ENCODE measurements at regions not wholly inside any gene's neighbourhood (a gene's known extent, or its start where the extent isn't known, plus 50 kb on each side); places are given as distances from the start of the nearest gene placed in this dataset.

DNA sequence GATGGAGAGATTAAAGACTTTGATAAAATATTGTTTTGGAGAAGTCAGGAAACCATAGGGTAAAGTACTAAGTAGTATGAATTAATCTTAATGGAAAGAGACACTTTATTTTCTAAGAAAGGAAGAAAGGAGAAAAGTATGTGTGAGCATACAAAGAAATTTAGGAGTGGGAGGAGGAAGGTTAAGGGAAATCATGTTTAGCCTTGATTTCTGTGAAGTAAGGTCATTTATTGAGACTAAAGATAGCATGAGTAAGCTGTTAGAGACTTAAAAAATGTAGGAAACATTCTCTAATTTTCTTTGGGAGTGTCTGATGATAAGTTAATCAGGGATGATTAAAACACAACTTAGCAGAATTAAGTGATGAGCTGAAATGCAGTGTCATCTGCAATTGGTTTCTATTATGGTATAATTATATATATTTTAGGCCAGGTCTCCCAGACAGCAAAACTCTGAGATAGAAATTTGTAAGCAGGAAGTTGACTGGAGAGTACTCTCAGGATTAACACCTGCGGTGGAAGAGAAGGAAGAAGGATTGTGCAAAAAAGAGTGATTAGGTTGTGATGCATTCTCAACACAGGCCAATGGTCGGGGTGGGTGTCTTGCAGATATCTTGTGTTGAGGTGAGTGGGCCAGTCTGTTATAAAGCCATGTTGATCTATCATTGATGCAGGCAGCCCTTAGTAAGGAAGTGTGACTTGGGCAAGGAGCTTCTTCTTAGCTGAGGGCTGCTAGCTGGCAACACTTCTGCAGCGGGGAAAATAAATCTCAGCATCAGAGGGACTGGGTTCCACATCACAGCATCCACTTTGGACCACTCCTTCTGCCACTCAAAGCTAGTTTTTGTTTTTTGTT lies 256.2 kb downstream of the AEBP2 start:
- no peaks in the 10 kb centered on the region for H3K4me1 ChIP-seq (ENCODE audit: insufficient read depth, low read length)
- H3K4me3 Mint-ChIP-seq, result no peak overlapping the region
- ChIA-PET CTCF (no interaction called here), POLR2A (interaction anchor here (0.6 kb wide), 1 partner anchor 27 kb away, joined by 3 read pairs; no protein-coding TSS in a partner anchor)
- no peak for DNase-seq
- no peak overlapping the region for H3K27ac ChIP-seq (ENCODE audit: low read depth in 1 of 2, low read length in 2 of 2)
- intact Hi-C loops (cut with DNase I, micrococcal nuclease), result no loop called here
- H3K4me1 Mint-ChIP-seq (ENCODE audit: low read depth), result no peaks in the 10 kb centered on the region
- no peaks in the 10 kb centered on the region for H3K36me3 ChIP-seq (ENCODE audit: insufficient read depth, low read length)
- no peaks in the 10 kb centered on the region for H3K27me3 ChIP-seq (ENCODE audit: control insufficient read depth in 1 of 2, insufficient read depth in 2 of 2, low read length in 2 of 2)
- TF ChIP-seq, protein P1, sequence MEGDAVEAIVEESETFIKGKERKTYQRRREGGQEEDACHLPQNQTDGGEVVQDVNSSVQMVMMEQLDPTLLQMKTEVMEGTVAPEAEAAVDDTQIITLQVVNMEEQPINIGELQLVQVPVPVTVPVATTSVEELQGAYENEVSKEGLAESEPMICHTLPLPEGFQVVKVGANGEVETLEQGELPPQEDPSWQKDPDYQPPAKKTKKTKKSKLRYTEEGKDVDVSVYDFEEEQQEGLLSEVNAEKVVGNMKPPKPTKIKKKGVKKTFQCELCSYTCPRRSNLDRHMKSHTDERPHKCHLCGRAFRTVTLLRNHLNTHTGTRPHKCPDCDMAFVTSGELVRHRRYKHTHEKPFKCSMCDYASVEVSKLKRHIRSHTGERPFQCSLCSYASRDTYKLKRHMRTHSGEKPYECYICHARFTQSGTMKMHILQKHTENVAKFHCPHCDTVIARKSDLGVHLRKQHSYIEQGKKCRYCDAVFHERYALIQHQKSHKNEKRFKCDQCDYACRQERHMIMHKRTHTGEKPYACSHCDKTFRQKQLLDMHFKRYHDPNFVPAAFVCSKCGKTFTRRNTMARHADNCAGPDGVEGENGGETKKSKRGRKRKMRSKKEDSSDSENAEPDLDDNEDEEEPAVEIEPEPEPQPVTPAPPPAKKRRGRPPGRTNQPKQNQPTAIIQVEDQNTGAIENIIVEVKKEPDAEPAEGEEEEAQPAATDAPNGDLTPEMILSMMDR (IDR thresholded peaks at IDR 0.05), result no peak
- no peak overlapping the region for H3K27ac Mint-ChIP-seq
- peaks cover 0 to under 1% of the 10 kb centered on the region in 2 experiments for H3K9me3 ChIP-seq (ENCODE audit: control insufficient read depth in 1 of 2, insufficient read depth in 1 of 2, low read length in 2 of 2)
- no peaks in the 10 kb centered on the region for H3K27me3 Mint-ChIP-seq
- H3K9me3 Mint-ChIP-seq, result no peaks in the 10 kb centered on the region
- no peak for ATAC-seq (ENCODE audit: poor library complexity)
- no peak overlapping the region for H3K4me3 ChIP-seq (ENCODE audit: low read length)
- H3K36me3 Mint-ChIP-seq (ENCODE audit: low read depth), result no peaks in the 10 kb centered on the region

DNA sequence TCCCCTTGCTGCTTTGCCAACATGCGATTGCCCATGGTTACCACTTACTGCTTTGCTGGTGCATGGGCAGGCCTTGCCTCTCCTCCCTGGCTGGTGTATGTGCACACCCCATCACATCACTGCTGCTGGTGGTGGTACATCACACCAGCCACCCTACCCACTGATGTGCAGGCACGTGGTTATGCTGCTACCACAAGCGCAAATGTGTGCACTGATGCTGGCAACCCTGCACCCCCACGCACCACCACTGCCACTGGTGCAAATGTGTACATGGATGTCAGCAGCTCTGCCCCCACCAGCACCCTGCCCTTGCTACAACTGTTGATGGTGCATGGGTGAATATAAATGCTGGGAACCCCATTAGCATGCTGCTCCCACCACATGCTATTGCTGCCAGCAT lies 261.7 kb downstream of the AEBP2 start:
- TF ChIP-seq, protein P1 (IDR thresholded peaks at IDR 0.05), result no peak
- DNase-seq (no peak), ATAC-seq (ENCODE audit: poor library complexity) (no peak)
- H3K27ac Mint-ChIP-seq, result no peak overlapping the region
- ChIA-PET POLR2A (no interaction called here), CTCF (no interaction called here)
- no peaks in the 10 kb centered on the region for H3K36me3 ChIP-seq (ENCODE audit: insufficient read depth, low read length)
- no peak overlapping the region for H3K27ac ChIP-seq (ENCODE audit: low read depth in 1 of 2, low read length in 2 of 2)
- no peaks in the 10 kb centered on the region for H3K4me1 Mint-ChIP-seq (ENCODE audit: low read depth)
- H3K4me3 ChIP-seq (ENCODE audit: low read length), result no peak overlapping the region
- H3K4me3 Mint-ChIP-seq, result no peak overlapping the region
- no peaks in the 10 kb centered on the region for H3K4me1 ChIP-seq (ENCODE audit: insufficient read depth, low read length)
- no peaks in the 10 kb centered on the region for H3K27me3 Mint-ChIP-seq
- H3K9me3 ChIP-seq (ENCODE audit: control insufficient read depth in 1 of 2, insufficient read depth in 1 of 2, low read length in 2 of 2), result peaks cover 9 to 12% of the 10 kb centered on the region in 2 experiments
- H3K36me3 Mint-ChIP-seq (ENCODE audit: low read depth), result peaks cover 5% of the 10 kb centered on the region
- no peaks in the 10 kb centered on the region for H3K27me3 ChIP-seq (ENCODE audit: control insufficient read depth in 1 of 2, insufficient read depth in 2 of 2, low read length in 2 of 2)
- peaks cover 19% of the 10 kb centered on the region for H3K9me3 Mint-ChIP-seq
- intact Hi-C loops (cut with DNase I, micrococcal nuclease), result no loop called here

DNA sequence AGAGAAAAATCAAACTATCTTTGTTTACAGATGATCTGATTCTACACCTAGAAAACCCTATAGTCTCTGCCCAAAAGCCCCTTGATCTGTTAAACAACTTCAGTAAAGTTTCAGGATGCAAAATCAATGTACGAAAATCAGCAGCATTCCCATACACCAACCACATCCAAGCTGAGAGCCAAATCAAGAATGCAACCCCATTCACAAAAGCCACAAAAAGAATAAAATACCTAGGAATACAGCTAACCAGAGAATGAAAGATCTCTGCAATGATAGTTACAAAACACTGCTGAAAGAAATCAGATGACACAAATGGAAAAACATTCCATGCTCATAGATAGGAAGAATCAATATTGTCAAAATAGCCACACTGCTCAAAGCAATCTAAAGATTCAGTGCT lies 265.7 kb downstream of the AEBP2 start:
- Histone ChIP-seq H3K27me3 (ENCODE audit: control insufficient read depth in 1 of 2, insufficient read depth in 2 of 2, low read length in 2 of 2) (no peaks in the 10 kb centered on the region), H3K4me1 (ENCODE audit: insufficient read depth, low read length) (no peaks in the 10 kb centered on the region), H3K36me3 (ENCODE audit: insufficient read depth, low read length) (no peaks in the 10 kb centered on the region), H3K27ac (ENCODE audit: low read depth in 1 of 2, low read length in 2 of 2) (no peak overlapping the region), H3K9me3 (ENCODE audit: control insufficient read depth in 1 of 2, insufficient read depth in 1 of 2, low read length in 2 of 2) (peaks cover 14 to 29% of the 10 kb centered on the region in 2 experiments), H3K4me3 (ENCODE audit: low read length) (no peak overlapping the region)
- no peak for DNase-seq
- ChIA-PET POLR2A (no interaction called here), CTCF (no interaction called here)
- ATAC-seq (ENCODE audit: poor library complexity), result no peak
- TF ChIP-seq, protein P1 (IDR thresholded peaks at IDR 0.05), result no peak
- Mint-ChIP-seq H3K4me1 (ENCODE audit: low read depth) (no peaks in the 10 kb centered on the region), H3K9me3 (peaks cover 30% of the 10 kb centered on the region), H3K27me3 (no peaks in the 10 kb centered on the region), H3K27ac (no peak overlapping the region), H3K36me3 (ENCODE audit: low read depth) (peaks cover 9% of the 10 kb centered on the region), H3K4me3 (no peak overlapping the region)
- intact Hi-C loops (cut with DNase I, micrococcal nuclease), result no loop called here

All from CD4-positive, alpha-beta T cell (primary cell).